ENCODE measurements at regions not wholly inside any gene's neighbourhood (a gene's known extent, or its start where the extent isn't known, plus 50 kb on each side); places are given as distances from the start of the nearest gene placed in this dataset.

DNA sequence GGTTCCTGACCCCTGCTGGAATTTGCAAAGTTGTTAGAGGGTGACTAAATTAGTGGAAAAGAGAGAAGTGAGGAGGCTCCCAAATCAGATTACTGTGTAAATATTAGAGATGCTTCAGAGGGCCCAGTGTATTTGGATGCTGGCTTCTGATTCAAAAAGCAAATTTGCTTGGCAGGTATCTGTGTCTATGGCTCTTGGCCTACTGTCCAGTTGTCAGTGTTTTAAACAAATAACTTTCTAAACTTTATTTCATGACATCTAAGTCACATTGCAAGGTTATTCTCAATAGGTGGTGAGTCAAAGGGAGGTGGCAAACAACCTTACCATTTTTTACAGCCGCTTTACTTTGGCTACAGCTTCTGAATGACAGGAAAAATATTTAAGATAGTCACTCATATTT lies 720.1 kb downstream of the KCNA4 start:
- DNase-seq = peak; percentile 9

- peak; percentile 79 for DNase-seq
Observed at GRCh38 chr11:29293825-29294224, 723.0 kb downstream of the KCNA4 start.

GRCh38 chr11:29282088-29282487 lies 734.7 kb downstream of the KCNA4 start:
- peak; percentile 88 for DNase-seq

- peak; percentile 13 for DNase-seq
Observed at GRCh38 chr11:29281271-29281777, 735.5 kb downstream of the KCNA4 start.

- peak; percentile 73 for DNase-seq
Observed at GRCh38 chr11:29280452-29280851, 736.4 kb downstream of the KCNA4 start.

DNA sequence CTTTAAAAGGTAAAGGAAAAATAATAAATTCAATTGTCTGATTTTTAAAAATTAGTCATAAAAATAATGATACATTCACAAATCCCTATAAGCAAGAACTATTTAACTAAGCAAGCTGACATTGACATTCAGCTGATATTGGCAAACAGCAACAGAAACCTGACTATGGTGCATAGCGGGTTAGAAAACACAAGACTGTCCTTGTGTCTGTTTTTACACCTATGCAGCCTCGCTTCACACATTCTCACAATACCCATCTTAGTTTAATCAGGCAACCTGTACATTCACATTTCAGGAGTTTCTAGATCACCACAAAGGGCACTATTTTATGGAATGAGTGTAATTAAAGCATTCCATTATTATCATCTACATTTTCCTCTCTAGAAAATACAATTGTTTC lies 737.1 kb downstream of the KCNA4 start:
- peak; percentile 10 for DNase-seq

- peak; percentile 39 for DNase-seq
Observed at GRCh38 chr11:29272019-29272654, 744.7 kb downstream of the KCNA4 start.

- no peak for DNase-seq
Observed at GRCh38 chr11:29271616-29272015, 745.2 kb downstream of the KCNA4 start.

DNA sequence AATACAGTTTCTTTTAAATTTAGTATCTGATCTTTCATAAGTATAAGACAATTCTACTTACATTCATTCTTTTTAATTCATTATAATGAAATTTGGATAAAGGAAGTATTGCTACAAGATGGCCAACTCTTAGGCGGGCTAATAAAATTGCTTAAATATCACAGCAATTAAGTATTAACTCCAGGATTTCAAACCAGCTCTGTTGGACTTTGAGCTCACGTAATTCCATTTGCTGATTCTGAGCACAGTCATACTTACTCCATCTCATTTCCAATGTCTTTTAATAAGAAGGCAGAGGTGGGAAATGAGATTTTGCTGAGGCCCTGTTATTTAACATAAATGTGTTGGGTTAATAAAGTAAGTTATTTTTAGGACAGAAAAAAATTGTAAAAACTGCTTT lies 748.1 kb downstream of the KCNA4 start:
- DNase-seq = peak; percentile 27

- no peak for DNase-seq
Observed at GRCh38 chr11:29265792-29266191, 751.0 kb downstream of the KCNA4 start.

DNA sequence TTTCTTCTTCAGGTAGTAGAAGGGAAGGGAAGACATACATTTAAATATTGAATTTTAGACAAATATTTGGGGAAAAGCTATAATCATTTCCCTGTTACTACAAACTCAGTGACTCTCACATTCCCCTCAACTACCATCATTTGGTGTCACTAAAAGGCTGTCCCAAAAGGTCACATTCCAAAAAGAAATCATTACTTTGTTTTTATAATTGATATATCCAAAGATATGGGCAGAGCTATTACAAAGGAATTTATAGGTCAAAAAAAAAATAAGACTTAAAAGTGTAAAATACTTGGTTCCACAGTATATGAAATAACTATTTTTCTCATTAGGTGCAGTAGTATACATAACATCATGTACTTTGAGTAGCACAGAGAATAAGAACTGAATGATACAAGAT lies 751.4 kb downstream of the KCNA4 start:
- no peak for DNase-seq

- DNase-seq = no peak
Observed at GRCh38 chr11:29263971-29264682, 752.7 kb downstream of the KCNA4 start.

DNA sequence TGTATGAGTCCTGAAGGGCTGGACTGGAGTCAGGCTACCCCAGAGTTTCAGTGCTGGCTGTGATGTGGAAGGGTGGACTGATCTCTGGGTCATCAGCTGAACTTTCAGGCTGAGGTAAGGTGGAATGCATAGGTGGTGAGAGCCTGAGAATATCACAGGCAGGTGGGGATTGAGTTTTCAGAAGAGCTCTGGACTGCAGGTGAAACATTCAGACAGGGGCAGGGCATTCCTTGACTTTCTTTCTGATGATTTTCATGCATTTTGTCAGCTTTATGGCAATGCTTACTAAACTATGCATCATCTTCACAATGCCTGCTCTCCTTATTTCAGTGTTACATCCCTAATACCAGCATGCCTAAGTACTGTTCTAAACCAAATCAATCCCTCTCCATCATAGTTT lies 755.0 kb downstream of the KCNA4 start:
- no peak for DNase-seq

- DNase-seq = peak; percentile 94
Observed at GRCh38 chr11:29260939-29261705, 755.7 kb downstream of the KCNA4 start.

- no peak for DNase-seq
Observed at GRCh38 chr11:29258411-29258810, 758.4 kb downstream of the KCNA4 start.

DNA sequence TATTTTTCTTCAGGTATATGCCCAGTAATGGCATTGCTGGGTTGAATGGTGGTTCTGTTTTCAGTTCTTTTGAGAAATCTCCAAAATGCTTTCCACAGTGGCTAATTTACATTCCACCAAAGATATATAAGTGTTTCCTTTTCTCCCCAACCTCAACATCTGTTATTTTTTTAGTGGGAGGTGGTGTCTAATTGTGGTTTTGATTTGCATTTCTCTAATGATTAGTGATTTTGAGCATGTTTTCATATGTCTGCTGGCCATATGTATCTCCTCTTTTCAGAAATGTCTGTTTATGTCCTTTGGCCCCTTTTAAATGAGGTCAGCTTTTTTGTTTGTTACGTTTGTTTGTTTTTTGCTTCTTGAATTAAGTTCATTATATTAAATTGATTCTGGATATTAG lies 760.2 kb downstream of the KCNA4 start:
- DNase-seq = no peak

- no peak for DNase-seq
Observed at GRCh38 chr11:29255401-29255800, 761.4 kb downstream of the KCNA4 start.

DNA sequence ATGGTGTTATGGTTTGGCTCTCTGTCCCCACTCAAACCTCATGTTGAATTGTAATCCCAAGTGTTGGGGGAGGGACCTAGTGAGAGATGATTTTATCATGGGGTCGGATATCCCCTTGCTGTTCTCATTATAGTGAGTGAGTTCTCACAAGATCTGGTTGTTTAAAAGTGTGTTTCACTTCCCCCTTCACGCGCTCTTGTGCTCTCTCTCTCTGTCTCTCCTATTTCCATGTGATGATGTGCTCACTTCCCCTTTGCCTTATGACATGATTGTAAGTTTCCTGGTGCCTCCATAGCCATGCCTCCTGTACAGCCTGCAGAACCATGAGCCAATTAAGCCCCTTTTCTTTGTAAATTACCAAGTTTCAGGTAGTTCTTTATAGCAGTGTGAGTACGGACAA lies 765.1 kb downstream of the KCNA4 start:
- DNase-seq = no peak

- DNase-seq = no peak
Observed at GRCh38 chr11:29249713-29250112, 767.1 kb downstream of the KCNA4 start.

DNA sequence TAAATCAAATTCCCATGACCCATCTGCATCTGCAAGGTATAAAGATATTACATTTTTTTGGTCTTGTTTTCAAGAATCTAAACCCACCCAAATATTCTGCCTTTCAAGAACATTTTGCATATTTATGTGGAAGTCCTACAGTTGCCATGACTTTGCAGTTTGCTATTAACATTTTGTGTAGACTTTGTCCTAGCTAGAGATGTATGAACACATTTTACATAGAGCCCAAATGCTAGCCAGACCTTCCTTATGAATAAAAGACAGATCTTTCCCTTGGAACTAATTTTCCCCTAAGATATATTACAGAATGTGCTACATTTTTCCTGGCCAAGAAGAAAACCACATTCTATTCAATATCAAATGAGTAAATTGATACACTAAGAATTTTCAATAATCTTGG lies 772.5 kb downstream of the KCNA4 start:
- DNase-seq = no peak

DNA sequence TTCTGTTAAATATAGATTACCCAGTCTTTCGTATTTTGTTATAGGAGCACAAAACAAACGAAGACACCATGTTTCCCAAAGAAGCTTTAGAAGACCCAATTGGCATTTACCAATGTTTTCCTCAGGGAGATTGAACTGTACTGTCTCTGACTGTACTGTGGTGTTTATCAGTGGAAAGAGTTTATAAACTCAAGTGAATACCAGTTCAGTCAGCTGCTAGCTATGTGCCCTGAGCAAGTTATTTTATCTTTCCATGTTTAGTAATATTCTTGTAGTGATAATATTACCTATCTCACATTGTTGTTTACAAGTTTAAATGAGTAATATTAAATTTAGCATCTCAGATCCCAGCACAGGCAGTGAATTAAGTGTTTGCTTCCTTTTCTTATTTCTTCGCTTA lies 773.2 kb downstream of the KCNA4 start:
- DNase-seq = no peak

DNA sequence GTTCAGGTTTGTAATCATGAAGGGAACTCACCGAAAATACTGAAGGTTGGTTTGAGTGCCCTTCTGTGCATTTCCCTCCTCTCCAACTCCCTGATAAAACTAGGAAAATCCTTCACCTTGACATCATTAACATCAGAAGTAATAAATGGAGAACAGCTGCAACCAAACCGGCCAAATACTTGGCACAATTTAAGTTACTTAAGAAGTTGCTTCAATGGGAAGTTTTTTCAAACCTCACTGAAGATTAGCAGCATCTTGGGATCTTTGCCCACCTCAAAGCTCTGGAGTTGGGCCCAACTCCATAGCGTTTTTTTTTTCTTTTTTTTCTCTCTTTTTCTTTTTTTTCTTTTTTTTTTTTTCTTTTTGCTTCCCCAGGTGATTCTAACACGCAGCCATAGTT lies 784.8 kb downstream of the KCNA4 start:
- no peak for DNase-seq

GRCh38 chr11:29231586-29231985 lies 785.2 kb downstream of the KCNA4 start:
- no peak for DNase-seq

DNA sequence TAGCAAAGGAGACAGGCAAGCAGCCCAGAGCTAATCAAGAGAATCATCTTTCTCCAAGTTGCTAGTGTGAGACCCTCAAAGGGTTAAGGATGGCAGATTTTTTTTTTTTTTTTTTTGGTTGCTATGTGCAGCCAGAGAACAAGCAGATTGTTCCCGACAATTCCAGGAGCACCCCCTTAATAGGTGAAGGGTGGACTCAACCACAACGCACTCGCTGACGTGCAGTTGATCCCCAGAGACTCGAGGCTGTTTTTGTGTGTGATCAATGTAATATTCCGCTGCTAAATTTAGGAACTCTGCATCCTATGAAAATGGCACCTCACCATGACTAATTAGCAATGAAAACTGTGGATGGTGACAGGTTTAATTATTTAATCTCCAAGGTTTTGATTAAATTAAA lies 789.0 kb downstream of the KCNA4 start:
- DNase-seq = no peak
